ENCODE measurements at regions not wholly inside any gene's neighbourhood (a gene's known extent, or its start where the extent isn't known, plus 50 kb on each side); places are given as distances from the start of the nearest gene placed in this dataset. TPM values are rescaled to one million over a fixed set of nuclear protein-coding genes. Genes with fewer than 3 reads are reported as not detected.

DNA sequence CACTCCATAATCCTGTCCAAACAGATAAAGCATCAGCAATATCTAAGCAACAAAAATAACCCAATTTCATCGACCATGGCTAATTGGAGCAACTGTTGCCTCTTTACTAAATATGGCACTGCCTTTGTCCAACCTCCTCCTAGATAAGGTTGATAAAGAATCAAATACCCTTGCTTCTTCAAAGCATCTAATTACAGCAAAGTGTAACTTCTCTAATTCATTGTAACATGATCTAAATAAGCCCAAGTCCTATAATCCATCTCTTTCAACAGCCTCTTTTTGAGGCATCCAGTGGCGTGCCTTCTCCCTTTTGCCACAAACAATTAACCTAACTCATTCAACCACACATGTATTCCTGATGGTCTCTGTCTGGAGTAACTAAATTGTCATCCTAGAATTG lies 81.7 kb upstream of the KLHL1 start:
- DNase-seq: no peak
- H3K36me3 ChIP-seq: no peaks in the 10 kb centered on the region
- intact Hi-C loops (cut with DNase I): no loop called here

DNA sequence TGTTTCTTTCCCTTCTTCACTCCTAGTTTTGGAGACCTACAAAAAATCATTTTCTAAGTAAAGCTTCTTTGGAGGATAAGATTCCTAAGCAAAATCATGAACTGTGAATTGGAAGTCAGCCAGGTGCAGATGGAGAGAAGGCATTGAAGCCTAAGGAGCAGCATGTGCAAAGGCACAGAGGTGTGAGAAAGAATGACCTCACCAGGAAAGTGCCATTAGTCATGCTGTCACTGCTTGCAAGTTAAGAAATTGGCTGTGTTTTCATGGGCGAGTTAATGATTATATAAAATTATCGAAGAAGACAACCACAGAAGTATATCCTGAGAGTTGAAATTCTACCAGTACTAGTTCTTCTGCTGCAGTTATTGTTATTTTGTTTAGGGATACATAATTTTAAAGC lies 80.3 kb upstream of the KLHL1 start:
- no peaks in the 10 kb centered on the region for H3K36me3 ChIP-seq
- H3K4me3 ChIP-seq: no peak overlapping the region
- H3K27me3 ChIP-seq: no peaks in the 10 kb centered on the region
- no peak overlapping the region for H3K27ac ChIP-seq
- H3K9me3 ChIP-seq: no peaks in the 10 kb centered on the region
- intact Hi-C loops (cut with DNase I): no loop called here
- TF ChIP-seq, protein P1, sequence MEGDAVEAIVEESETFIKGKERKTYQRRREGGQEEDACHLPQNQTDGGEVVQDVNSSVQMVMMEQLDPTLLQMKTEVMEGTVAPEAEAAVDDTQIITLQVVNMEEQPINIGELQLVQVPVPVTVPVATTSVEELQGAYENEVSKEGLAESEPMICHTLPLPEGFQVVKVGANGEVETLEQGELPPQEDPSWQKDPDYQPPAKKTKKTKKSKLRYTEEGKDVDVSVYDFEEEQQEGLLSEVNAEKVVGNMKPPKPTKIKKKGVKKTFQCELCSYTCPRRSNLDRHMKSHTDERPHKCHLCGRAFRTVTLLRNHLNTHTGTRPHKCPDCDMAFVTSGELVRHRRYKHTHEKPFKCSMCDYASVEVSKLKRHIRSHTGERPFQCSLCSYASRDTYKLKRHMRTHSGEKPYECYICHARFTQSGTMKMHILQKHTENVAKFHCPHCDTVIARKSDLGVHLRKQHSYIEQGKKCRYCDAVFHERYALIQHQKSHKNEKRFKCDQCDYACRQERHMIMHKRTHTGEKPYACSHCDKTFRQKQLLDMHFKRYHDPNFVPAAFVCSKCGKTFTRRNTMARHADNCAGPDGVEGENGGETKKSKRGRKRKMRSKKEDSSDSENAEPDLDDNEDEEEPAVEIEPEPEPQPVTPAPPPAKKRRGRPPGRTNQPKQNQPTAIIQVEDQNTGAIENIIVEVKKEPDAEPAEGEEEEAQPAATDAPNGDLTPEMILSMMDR (IDR thresholded peaks at IDR 0.05): no peak
- no peak for TF ChIP-seq EP300 (IDR thresholded peaks at IDR 0.05)
- no peak for TF ChIP-seq POLR2A (IDR thresholded peaks at IDR 0.05)
- no peaks in the 10 kb centered on the region for H3K4me1 ChIP-seq (ENCODE audit: insufficient read depth)
- no peak for DNase-seq
- WGBS, 3 donors: 78 to 88% (median 85%) methylated on average over 2 of the region's 2 CpGs

More for the DNA sequence above, 81.7 kb upstream of the KLHL1 start:
- H3K4me3 ChIP-seq: no peak overlapping the region
- no peaks in the 10 kb centered on the region for H3K9me3 ChIP-seq
- no peaks in the 10 kb centered on the region for H3K4me1 ChIP-seq (ENCODE audit: insufficient read depth)
- 62 to 77% (median 66%) methylated on average over 2 of the region's 2 CpGs for WGBS, 3 donors
- TF ChIP-seq, protein P1 (IDR thresholded peaks at IDR 0.05): no peak
- TF ChIP-seq POLR2A (IDR thresholded peaks at IDR 0.05): no peak
- no peak for TF ChIP-seq EP300 (IDR thresholded peaks at IDR 0.05)
- no peaks in the 10 kb centered on the region for H3K27me3 ChIP-seq
- H3K27ac ChIP-seq: no peak overlapping the region

DNA sequence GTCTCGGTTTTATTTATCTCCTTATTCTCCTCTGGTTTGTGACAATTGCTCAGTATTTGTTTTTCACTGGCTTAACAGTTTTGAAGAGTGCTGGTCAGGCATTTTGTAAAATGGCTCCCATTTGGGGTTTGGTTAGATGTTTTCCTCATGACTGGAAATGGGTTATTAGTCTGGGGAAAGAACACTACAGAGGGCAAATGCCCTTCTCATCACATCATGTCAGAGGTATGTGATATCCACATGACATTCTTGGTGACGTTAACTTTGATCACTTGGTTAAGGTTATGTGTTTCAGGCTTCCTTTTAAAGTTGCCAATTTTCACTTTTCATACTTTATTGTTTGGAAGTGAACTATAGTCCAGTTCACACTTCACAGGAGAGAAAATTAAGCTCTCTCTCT lies 74.8 kb upstream of the KLHL1 start:
- Histone ChIP-seq H3K27me3 (no peaks in the 10 kb centered on the region), H3K9me3 (no peaks in the 10 kb centered on the region), H3K4me1 (ENCODE audit: insufficient read depth) (no peaks in the 10 kb centered on the region), H3K36me3 (no peaks in the 10 kb centered on the region), H3K4me3 (no peak overlapping the region), H3K27ac (no peak overlapping the region)
- no peak for DNase-seq
- TF ChIP-seq, protein P1 (IDR thresholded peaks at IDR 0.05): no peak
- TF ChIP-seq POLR2A (IDR thresholded peaks at IDR 0.05) (no peak), EP300 (IDR thresholded peaks at IDR 0.05) (no peak)
- intact Hi-C loops (cut with DNase I): no loop called here
- 62 to 73% (median 68%) methylated on average over 2 of the region's 2 CpGs for WGBS, 3 donors

Small RNA genes lying in the stretch of these regions (small RNA-seq; reads per million reads assigned to genes)
- gene AL445264.1: not detected
- not detected for gene RNU6-54P

Data from ovary (tissue), 7 donors.